ENCODE measurements at regions not wholly inside any gene's neighbourhood (a gene's known extent, or its start where the extent isn't known, plus 50 kb on each side); places are given as distances from the start of the nearest gene placed in this dataset.

GRCh38 chr15:31458596-31459399, 132.2 kb downstream of the KLF13 start:
- in situ Hi-C loops (cut with HindIII; ENCODE audit: extremely low pct_ligation_motif_present, low pct_unique_long_range_greater_than_20kb) = no loop called here
- peaks cover 1 to 13% of the 10 kb centered on the region in 2 experiments; a peak in 3 of 5 replicates for H3K27me3 ChIP-seq (ENCODE audit: control insufficient read depth in 1 of 2, insufficient read depth in 2 of 2, low read length in 2 of 2)
- no peaks in the 10 kb centered on the region for H3K36me3 ChIP-seq (replicated peaks in 1 of 2; ENCODE audit: control insufficient read depth in 1 of 2, insufficient read depth in 2 of 2, low read length in 2 of 2)
- H3K4me2 ChIP-seq (ENCODE audit: low read depth, low read length) = no peak overlapping the region
- no peak overlapping the region for H3K9ac ChIP-seq (ENCODE audit: insufficient read depth, low read depth, low read length)
- H2AFZ ChIP-seq (ENCODE audit: low read length) = no peak overlapping the region
- WGBS (ENCODE audit: low lambda C conversion rate) = 22% methylated on average over 9 of the region's 9 CpGs
- no peaks in the 10 kb centered on the region for H3K79me2 ChIP-seq (ENCODE audit: insufficient read depth, low read length)
- ChIA-PET CTCF (ENCODE audit: low intra/inter-chr PET ratio, low total read pairs) (no interaction called here), POLR2A (no interaction called here)
- ATAC-seq = no peak
- intact Hi-C loops (cut with micrococcal nuclease; ENCODE audit: unreplicated experiment) = loop anchor here (10.0 kb wide), 1 partner anchor 1636 kb away; no protein-coding TSS in a partner anchor
- no peaks in the 10 kb centered on the region for H3K9me3 ChIP-seq (ENCODE audit: low read length)
- BruUV-seq (replicated peaks) = no TSS peak
- no peak overlapping the region for H3K4me3 ChIP-seq (replicated peaks in 1 of 3; ENCODE audit: insufficient read depth in 1 of 3, low read depth in 2 of 3, low read length in 3 of 3)
- H4K20me1 ChIP-seq (ENCODE audit: insufficient read depth, low read length) = no peaks in the 10 kb centered on the region
- H3K27ac ChIP-seq (ENCODE audit: extremely low read length, insufficient read depth, low read length) = no peak overlapping the region
- H3K4me1 ChIP-seq (ENCODE audit: insufficient read depth, low read length) = no peaks in the 10 kb centered on the region
- no peak for DNase-seq (ENCODE audit: low spot score)
- no peak for FAIRE-seq
- TF ChIP-seq, protein P1, sequence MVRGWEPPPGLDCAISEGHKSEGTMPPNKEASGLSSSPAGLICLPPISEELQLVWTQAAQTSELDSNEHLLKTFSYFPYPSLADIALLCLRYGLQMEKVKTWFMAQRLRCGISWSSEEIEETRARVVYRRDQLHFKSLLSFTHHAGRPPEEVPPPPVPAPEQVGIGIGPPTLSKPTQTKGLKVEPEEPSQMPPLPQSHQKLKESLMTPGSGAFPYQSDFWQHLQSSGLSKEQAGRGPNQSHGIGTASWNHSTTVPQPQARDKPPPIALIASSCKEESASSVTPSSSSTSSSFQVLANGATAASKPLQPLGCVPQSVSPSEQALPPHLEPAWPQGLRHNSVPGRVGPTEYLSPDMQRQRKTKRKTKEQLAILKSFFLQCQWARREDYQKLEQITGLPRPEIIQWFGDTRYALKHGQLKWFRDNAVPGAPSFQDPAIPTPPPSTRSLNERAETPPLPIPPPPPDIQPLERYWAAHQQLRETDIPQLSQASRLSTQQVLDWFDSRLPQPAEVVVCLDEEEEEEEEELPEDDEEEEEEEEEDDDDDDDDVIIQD (CRISPR knock-in tag; IDR thresholded peaks at IDR 0.05; ENCODE audit: low read depth) = no peak
- no peak for TF ChIP-seq WIZ (CRISPR knock-in tag; IDR thresholded peaks at IDR 0.05)
- TF ChIP-seq KDM3A (CRISPR knock-in tag; IDR thresholded peaks at IDR 0.05; ENCODE audit: low read depth) = no peak
- TF ChIP-seq, protein P2, sequence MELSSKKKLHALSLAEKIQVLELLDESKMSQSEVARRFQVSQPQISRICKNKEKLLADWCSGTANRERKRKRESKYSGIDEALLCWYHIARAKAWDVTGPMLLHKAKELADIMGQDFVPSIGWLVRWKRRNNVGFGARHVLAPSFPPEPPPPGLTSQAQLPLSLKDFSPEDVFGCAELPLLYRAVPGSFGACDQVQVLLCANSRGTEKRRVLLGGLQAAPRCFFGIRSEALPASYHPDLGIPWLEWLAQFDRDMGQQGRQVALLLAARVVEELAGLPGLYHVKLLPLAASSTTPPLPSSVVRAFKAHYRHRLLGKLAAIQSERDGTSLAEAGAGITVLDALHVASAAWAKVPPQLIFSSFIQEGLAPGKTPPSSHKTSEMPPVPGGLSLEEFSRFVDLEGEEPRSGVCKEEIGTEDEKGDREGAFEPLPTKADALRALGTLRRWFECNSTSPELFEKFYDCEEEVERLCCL (CRISPR knock-in tag; IDR thresholded peaks at IDR 0.05; ENCODE audit: borderline replicate concordance) = no peak
- TF ChIP-seq, protein P3, sequence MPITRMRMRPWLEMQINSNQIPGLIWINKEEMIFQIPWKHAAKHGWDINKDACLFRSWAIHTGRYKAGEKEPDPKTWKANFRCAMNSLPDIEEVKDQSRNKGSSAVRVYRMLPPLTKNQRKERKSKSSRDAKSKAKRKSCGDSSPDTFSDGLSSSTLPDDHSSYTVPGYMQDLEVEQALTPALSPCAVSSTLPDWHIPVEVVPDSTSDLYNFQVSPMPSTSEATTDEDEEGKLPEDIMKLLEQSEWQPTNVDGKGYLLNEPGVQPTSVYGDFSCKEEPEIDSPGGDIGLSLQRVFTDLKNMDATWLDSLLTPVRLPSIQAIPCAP (CRISPR knock-in tag; IDR thresholded peaks at IDR 0.05; ENCODE audit: low read depth) = no peak
- TF ChIP-seq, protein P4, sequence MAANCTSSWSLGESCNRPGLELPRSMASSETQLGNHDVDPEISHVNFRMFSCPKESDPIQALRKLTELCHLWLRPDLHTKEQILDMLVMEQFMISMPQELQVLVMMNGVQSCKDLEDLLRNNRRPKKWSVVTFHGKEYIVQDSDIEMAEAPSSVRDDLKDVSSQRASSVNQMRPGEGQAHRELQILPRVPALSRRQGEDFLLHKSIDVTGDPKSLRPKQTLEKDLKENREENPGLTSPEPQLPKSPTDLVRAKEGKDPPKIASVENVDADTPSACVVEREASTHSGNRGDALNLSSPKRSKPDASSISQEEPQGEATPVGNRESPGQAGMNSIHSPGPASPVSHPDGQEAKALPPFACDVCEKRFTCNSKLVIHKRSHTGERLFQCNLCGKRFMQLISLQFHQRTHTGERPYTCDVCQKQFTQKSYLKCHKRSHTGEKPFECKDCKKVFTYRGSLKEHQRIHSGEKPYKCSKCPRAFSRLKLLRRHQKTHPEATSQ (CRISPR knock-in tag; IDR thresholded peaks at IDR 0.05; ENCODE audit: borderline replicate concordance) = no peak
- no peak for TF ChIP-seq POLR2G (IDR thresholded peaks at IDR 0.05; ENCODE audit: low read depth, low read length)
- no peak for TF ChIP-seq ZSCAN31 (CRISPR knock-in tag; IDR thresholded peaks at IDR 0.05; ENCODE audit: low read depth)
- TF ChIP-seq SMARCE1 (IDR thresholded peaks at IDR 0.05; ENCODE audit: borderline replicate concordance) = no peak
- no peak for TF ChIP-seq CREB1 (IDR thresholded peaks at IDR 0.05)
- TF ChIP-seq CREB1 (CRISPR knock-in tag; IDR thresholded peaks at IDR 0.05) = no peak
- no peak for TF ChIP-seq ZNF790 (CRISPR knock-in tag; IDR thresholded peaks at IDR 0.05; ENCODE audit: borderline replicate concordance)
- no peak for TF ChIP-seq ATAD3A (CRISPR knock-in tag; IDR thresholded peaks at IDR 0.05)
- no peak for TF ChIP-seq ZNF205 (CRISPR knock-in tag; IDR thresholded peaks at IDR 0.05)
- no peak for TF ChIP-seq DNMT1 (CRISPR knock-in tag; IDR thresholded peaks at IDR 0.05)
- TF ChIP-seq CHD2 (IDR thresholded peaks at IDR 0.05; ENCODE audit: low read depth, low read length) = no peak
- TF ChIP-seq MZF1 (CRISPR knock-in tag; IDR thresholded peaks at IDR 0.05; ENCODE audit: borderline replicate concordance) = no peak
- no peak for TF ChIP-seq CBX1 (IDR thresholded peaks at IDR 0.05; ENCODE audit: low read depth)
- TF ChIP-seq SMC3 (IDR thresholded peaks at IDR 0.05; ENCODE audit: low read length) = no peak
- TF ChIP-seq ZNF343 (CRISPR knock-in tag; IDR thresholded peaks at IDR 0.05) = no peak

Data from HepG2 (cell line).